ENCODE measurements at regions not wholly inside any gene's neighbourhood (a gene's known extent, or its start where the extent isn't known, plus 50 kb on each side); places are given as distances from the start of the nearest gene placed in this dataset.
"Not testable (repeated sequence)": the region's sequence is repeated elsewhere in the genome, so short reads cannot be mapped to it uniquely, and the experiment has no call there.

DNA sequence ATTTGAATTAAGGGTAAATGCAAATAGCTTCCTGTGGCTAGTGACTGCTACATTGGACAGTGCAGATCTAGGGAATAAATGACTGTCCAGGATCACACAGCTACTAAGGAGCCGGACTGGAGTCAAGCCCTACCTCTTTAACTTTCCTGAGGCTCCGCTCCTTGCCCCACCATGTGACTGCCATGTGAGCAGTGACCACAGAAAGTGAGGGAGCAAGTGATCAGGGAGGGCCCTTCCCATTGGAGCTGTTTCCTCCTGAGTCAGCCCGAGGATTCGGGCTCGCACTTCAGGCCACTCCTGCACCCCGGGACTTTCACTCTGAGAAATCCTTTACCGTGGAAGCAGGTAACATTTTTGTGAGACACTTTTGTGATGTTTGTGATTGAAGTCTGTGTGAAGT, 198.0 kb downstream of the ANKRD30B start:
- no peaks in the 10 kb centered on the region for H3K9me3 ChIP-seq
- TF ChIP-seq, protein P1, sequence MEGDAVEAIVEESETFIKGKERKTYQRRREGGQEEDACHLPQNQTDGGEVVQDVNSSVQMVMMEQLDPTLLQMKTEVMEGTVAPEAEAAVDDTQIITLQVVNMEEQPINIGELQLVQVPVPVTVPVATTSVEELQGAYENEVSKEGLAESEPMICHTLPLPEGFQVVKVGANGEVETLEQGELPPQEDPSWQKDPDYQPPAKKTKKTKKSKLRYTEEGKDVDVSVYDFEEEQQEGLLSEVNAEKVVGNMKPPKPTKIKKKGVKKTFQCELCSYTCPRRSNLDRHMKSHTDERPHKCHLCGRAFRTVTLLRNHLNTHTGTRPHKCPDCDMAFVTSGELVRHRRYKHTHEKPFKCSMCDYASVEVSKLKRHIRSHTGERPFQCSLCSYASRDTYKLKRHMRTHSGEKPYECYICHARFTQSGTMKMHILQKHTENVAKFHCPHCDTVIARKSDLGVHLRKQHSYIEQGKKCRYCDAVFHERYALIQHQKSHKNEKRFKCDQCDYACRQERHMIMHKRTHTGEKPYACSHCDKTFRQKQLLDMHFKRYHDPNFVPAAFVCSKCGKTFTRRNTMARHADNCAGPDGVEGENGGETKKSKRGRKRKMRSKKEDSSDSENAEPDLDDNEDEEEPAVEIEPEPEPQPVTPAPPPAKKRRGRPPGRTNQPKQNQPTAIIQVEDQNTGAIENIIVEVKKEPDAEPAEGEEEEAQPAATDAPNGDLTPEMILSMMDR (IDR thresholded peaks at IDR 0.05) = no peak
- H3K4me1 ChIP-seq = no peaks in the 10 kb centered on the region
- ATAC-seq (no peak), DNase-seq (no peak)
- intact Hi-C loops (cut with DNase I) = no loop called here
- H3K36me3 ChIP-seq = no peaks in the 10 kb centered on the region
- no peaks in the 10 kb centered on the region for H3K27me3 ChIP-seq
- H3K4me3 ChIP-seq = no peak overlapping the region
- no peak overlapping the region for H3K27ac ChIP-seq

- DNase-seq; H3K27ac ChIP-seq; H3K4me3 ChIP-seq; H3K4me1 ChIP-seq; intact Hi-C loops (cut with DNase I); H3K36me3 ChIP-seq; ATAC-seq; H3K27me3 ChIP-seq; H3K9me3 ChIP-seq: not testable (repeated sequence)
These were observed 198.9 kb downstream of the ANKRD30B start for GRCh38 chr18:14946741-14947470.

- no peaks in the 10 kb centered on the region for H3K9me3 ChIP-seq
- DNase-seq (no peak), ATAC-seq (no peak)
- TF ChIP-seq, protein P1 (IDR thresholded peaks at IDR 0.05) = no peak
- H3K27ac ChIP-seq = no peak overlapping the region
- H3K36me3 ChIP-seq = no peaks in the 10 kb centered on the region
- intact Hi-C loops (cut with DNase I) = no loop called here
- no peak overlapping the region for H3K4me3 ChIP-seq
- H3K4me1 ChIP-seq = no peaks in the 10 kb centered on the region
- H3K27me3 ChIP-seq = no peaks in the 10 kb centered on the region
These were observed 199.7 kb downstream of the ANKRD30B start for GRCh38 chr18:14947482-14948162.

GRCh38 chr18:14948163-14948540, 200.2 kb downstream of the ANKRD30B start:
- ATAC-seq (no peak), DNase-seq (no peak)
- Histone ChIP-seq H3K27ac (no peak overlapping the region), H3K4me3 (no peak overlapping the region), H3K27me3 (no peaks in the 10 kb centered on the region), H3K36me3 (no peaks in the 10 kb centered on the region), H3K9me3 (no peaks in the 10 kb centered on the region), H3K4me1 (no peaks in the 10 kb centered on the region)
- intact Hi-C loops (cut with DNase I) = no loop called here
- TF ChIP-seq, protein P1 (IDR thresholded peaks at IDR 0.05) = no peak

GRCh38 chr18:14949800-14950664, 202.1 kb downstream of the ANKRD30B start:
- intact Hi-C loops (cut with DNase I) = no loop called here
- TF ChIP-seq, protein P1 (IDR thresholded peaks at IDR 0.05) = no peak
- no peak overlapping the region for H3K4me3 ChIP-seq
- no peak for DNase-seq
- no peaks in the 10 kb centered on the region for H3K9me3 ChIP-seq
- H3K36me3 ChIP-seq = no peaks in the 10 kb centered on the region
- no peak overlapping the region for H3K27ac ChIP-seq
- no peaks in the 10 kb centered on the region for H3K4me1 ChIP-seq
- no peak for ATAC-seq
- H3K27me3 ChIP-seq = no peaks in the 10 kb centered on the region

GRCh38 chr18:14952444-14953077, 204.6 kb downstream of the ANKRD30B start:
- H3K27me3 ChIP-seq; H3K4me1 ChIP-seq; H3K4me3 ChIP-seq; ATAC-seq; DNase-seq; H3K27ac ChIP-seq; H3K9me3 ChIP-seq; H3K36me3 ChIP-seq; intact Hi-C loops (cut with DNase I): not testable (repeated sequence)
